PFSK-1 (cell line): ENCODE measurements at regions not wholly inside any gene's neighbourhood (a gene's known extent, or its start where the extent isn't known, plus 50 kb on each side); places are given as distances from the start of the nearest gene placed in this dataset.

Experiments
- FOXP2 ChIP-seq: optimal IDR thresholded peaks from 2 replicates; pipeline ENCODE3; 2011; ENCODE audit warnings: borderline replicate concordance, control low read depth, inconsistent platforms; ENCODE audit not compliant: insufficient read depth; ENCODE audit errors: extremely low read length, extremely low read depth
- POLR2AphosphoS5 ChIP-seq: IDR thresholded peaks from 2 replicates; pipeline ENCODE4 v1.6.1; 2012; ENCODE audit warnings: low read depth, mild to moderate bottlenecking, control low read depth, low read length, moderate library complexity
- SIN3A ChIP-seq: IDR thresholded peaks from 2 replicates; pipeline ENCODE4 v1.6.1; 2012; ENCODE audit warnings: mild to moderate bottlenecking, low read length, moderate library complexity, borderline replicate concordance; ENCODE audit not compliant: insufficient read depth
- TAF1 ChIP-seq: IDR thresholded peaks from 2 replicates; pipeline ENCODE4 v1.6.1; 2012; ENCODE audit warnings: low read length, control low read depth, borderline replicate concordance; ENCODE audit not compliant: insufficient read depth
- TF ChIP-seq, protein P1 (sequence below), 2 experiments: IDR thresholded peaks; 2 replicates each; pipeline versions ENCODE4 v1.6.1 to v1.8.0; 2011 to 2012; ENCODE audit warnings: low read depth in 2 of 2, low read length in 2 of 2, control low read depth in 1 of 2, inconsistent platforms in 1 of 2, mild to moderate bottlenecking in 1 of 2, moderate library complexity in 1 of 2; ENCODE audit not compliant: insufficient read depth in 1 of 2

DNA sequence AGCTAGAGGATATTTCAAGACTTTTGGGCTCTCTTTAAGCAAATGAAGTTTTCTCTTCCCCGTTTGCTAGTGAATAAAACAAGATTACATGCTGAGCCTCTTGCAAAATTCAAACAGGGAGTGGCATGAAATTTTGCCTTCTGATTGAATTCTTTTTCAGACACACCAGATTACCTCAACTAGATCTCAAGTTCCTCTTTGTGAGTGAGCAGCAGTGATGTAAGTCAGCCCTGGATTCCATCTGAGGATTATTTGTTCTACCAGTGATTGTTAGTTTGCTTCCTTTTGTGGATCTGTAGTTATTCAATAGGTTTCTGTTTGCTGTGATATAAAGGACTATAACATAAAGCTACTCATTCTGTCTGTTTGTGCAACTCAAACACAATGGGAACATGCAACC, 407.7 kb downstream of the LMO7 start:
- no peak for TF ChIP-seq POLR2AphosphoS5

DNA sequence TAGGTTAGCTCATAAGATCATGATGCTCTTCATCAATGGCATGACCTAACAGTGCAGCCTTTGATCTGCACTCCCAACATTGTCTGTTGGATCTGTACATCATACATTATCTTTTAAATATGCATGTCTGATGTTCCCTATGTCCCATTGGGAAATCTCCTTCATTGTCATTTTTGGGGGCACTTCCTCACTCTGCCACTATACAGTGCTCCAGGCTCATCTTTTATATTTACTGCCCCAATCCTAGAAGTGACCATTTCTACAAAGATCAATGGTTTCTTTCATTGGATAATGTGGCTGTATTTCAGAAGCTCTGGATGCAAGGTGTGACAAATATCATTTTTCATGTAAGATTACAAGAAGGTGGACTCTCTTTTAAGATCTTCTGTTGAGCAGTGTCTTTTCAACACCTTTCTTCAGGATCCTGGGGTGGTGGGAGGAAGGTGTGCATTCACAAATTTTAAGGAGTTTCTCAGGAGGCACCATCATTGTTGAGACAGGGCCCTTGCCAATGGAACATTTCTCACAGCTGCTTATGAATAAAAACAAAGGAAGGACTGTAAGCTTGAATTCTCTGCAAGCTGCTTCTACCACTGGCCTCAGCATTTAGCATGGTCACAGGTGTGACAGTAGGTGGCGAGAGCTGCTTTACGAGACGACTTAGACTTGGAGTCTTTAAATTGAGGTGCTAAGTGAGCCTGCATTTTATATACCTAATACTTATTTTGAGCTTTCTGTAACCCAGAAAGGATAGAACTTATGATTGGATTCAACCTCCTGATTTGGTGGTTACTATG, 403.0 kb downstream of the LMO7 start:
- TF ChIP-seq FOXP2 (no peak), TAF1 (no peak), SIN3A (no peak), POLR2AphosphoS5 (no peak)
- TF ChIP-seq, protein P1, sequence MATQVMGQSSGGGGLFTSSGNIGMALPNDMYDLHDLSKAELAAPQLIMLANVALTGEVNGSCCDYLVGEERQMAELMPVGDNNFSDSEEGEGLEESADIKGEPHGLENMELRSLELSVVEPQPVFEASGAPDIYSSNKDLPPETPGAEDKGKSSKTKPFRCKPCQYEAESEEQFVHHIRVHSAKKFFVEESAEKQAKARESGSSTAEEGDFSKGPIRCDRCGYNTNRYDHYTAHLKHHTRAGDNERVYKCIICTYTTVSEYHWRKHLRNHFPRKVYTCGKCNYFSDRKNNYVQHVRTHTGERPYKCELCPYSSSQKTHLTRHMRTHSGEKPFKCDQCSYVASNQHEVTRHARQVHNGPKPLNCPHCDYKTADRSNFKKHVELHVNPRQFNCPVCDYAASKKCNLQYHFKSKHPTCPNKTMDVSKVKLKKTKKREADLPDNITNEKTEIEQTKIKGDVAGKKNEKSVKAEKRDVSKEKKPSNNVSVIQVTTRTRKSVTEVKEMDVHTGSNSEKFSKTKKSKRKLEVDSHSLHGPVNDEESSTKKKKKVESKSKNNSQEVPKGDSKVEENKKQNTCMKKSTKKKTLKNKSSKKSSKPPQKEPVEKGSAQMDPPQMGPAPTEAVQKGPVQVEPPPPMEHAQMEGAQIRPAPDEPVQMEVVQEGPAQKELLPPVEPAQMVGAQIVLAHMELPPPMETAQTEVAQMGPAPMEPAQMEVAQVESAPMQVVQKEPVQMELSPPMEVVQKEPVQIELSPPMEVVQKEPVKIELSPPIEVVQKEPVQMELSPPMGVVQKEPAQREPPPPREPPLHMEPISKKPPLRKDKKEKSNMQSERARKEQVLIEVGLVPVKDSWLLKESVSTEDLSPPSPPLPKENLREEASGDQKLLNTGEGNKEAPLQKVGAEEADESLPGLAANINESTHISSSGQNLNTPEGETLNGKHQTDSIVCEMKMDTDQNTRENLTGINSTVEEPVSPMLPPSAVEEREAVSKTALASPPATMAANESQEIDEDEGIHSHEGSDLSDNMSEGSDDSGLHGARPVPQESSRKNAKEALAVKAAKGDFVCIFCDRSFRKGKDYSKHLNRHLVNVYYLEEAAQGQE (IDR thresholded peaks at IDR 0.05; ENCODE audit: insufficient read depth in 1 of 2, low read depth in 2 of 2, low read length in 2 of 2) = no peak

DNA sequence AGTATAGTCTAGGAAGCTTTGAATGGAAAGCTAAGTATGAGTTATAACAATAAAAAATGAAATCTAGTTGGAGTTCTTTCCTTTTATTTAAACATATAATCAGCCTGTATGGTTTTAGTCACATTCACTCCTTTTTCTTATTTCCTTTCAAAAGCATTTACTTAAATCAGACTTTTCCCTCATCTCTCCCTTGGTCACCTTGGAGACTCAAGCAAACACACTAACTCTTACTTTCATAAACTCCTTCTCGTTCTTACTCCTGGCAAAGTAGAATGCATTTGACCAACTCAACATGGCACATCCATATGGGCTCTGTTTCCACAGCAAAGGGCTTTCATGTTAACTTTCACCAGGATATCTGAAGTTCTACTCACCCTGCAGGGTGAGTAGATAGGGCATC, 400.0 kb downstream of the LMO7 start:
- TF ChIP-seq TAF1 (no peak), SIN3A (no peak), FOXP2 (no peak), POLR2AphosphoS5 (no peak)
- TF ChIP-seq, protein P1 (IDR thresholded peaks at IDR 0.05; ENCODE audit: insufficient read depth in 1 of 2, low read depth in 2 of 2, low read length in 2 of 2) = no peak

DNA sequence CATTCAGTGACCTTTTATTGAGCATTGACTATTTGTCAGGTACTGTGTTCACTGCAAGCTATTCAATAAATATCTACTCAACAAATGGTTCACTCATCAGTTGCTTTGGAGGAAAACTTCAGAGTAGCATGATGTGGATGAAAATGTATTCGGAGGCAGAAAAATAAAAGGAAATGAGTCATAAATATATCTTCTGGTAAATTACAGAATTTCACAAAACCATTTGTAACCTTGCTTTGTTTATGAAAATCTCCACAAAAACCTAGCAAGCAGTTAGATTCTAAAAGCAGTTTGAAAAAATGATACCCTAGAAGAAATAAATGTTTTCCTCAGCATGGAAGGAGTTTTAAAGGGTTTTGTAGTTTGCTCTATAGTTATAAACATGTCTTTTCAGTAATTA, 399.6 kb downstream of the LMO7 start:
- TF ChIP-seq TAF1 (no peak), POLR2AphosphoS5 (no peak), FOXP2 (no peak), SIN3A (no peak)
- TF ChIP-seq, protein P1 (IDR thresholded peaks at IDR 0.05; ENCODE audit: insufficient read depth in 1 of 2, low read depth in 2 of 2, low read length in 2 of 2) = no peak

DNA sequence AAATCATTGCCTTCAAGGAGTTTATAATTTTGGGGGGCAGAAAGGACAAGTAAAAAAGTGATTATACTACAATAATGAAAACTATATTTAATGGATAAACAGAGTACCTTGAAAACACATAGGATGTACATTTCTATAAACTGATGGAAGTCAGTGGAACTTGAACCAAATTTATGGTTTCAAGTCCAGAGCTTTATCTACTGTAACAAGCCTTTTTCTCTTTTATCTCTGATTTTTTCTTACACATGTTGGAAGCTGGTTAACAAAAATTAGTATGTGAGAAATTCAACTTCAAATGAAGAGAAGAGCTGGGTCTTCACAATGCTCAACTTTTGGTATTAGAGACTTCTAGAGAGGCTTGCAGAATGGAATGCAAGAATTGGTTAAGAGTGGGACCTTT, 393.6 kb downstream of the LMO7 start:
- TF ChIP-seq TAF1 (no peak), SIN3A (no peak), POLR2AphosphoS5 (no peak), FOXP2 (no peak)
- TF ChIP-seq, protein P1 (IDR thresholded peaks at IDR 0.05; ENCODE audit: insufficient read depth in 1 of 2, low read depth in 2 of 2, low read length in 2 of 2) = no peak
